ENCODE measurements at regions not wholly inside any gene's neighbourhood (a gene's known extent, or its start where the extent isn't known, plus 50 kb on each side); places are given as distances from the start of the nearest gene placed in this dataset.
A peak's percentile ranks its signal among the peaks of the same experiment; 100 is the strongest.
"Not testable (repeated sequence)": the region's sequence is repeated elsewhere in the genome, so short reads cannot be mapped to it uniquely, and the experiment has no call there.

DNA sequence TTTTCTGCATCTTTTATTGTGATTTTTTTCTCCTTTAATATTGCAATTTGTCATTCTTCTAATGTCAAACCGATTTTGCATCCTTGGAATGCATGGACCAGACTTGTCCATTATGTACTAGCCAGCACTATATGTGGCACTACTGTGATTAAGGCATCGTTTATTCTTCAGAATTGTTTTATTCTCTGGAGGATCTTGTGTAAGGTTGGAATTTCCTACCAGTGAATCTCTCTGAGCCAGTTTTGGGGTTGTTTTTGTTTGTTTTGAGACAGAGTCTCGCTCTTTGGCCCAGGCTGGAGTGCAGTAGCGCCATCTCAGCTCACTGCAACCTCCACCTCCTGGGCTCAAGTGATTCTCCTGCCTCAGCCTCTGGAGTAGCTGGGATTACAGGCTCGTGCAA lies 58.5 kb downstream of the IGLL5 start:
- DNase-seq (ENCODE audit: low spot score), result no peak

DNA sequence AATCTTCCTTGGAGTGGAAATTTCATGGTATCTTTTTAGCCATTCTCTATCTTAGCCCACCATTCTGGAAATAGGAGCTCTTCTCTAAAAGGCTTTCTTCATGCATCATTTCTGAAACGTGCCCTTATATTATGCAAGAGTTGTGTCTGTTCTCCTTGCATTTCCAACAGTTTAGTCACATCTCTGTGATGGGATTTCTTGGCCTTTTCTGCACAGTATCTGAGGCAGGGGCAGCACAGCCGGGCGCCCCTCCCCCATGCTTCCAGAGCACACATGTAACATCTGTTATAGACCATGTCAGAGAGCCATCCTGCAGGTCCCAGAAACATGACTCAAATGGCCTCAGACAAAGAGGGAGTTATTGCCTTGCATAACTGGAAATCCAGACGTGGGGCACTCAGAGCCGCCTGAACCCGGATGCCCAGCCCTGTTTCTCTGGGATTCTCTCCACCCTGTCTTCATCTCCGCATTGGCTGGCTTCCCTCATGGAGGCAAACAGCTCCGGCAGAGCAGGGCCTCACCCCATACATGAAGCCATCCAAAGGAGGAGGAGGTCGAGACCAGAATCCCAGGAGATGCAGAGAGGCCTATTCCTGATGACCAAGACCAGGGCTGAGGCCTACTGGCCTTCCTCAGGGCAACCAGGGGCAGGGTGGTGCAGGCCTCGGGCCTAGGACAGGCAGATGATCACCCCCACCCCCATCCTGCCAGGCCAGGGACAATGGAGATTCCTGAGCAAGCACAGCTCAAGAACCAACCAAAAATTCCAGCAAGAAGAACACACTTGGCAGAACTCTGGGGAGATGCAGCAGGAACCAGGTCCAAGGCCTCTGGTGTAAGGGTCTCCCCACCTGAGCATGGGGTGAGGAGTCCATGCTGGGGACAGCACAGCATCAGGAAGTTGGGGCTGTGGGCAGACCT lies 61.3 kb downstream of the IGLL5 start:
- no peak for DNase-seq (ENCODE audit: low spot score)

DNA sequence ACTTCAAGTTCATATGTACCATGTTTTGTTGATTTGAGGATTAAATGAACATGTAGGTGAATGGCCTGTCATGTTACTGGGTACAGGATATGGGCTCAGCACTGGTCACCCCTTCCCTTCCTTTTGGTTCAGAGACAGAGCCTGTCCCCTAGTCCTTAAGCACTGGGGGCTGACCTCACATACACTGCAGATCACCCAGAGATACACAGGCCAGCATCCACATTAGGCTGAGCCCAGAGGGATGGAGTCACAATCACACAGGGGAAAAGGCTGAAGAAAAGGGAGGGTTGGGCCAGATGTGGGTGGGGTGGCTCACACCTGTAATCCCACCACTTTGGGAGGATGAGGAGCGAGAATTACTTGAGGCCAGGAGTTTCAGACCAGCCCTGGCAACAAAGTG lies 62.3 kb downstream of the IGLL5 start:
- no peak for DNase-seq (ENCODE audit: low spot score)

DNA sequence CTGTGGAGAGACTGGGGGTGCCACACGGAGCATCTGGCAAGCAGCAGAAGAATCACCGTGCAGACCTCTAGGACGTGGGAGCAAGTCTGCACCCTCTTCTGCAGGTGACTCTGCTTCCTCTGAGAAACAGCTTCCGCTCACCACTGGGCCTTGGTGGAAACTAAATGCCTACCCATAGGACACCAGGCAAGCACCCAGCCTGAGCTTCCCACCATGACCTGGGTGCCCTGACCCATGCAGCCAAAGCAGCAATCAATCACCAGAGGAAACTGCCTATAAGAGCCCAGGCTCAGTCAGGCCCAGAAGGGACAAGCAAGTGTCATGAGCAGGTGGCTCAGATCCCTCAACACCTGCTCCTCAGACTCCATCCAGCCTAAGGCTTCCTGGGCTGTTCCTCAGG lies 63.4 kb downstream of the IGLL5 start:
- no peak for DNase-seq (ENCODE audit: low spot score)

DNA sequence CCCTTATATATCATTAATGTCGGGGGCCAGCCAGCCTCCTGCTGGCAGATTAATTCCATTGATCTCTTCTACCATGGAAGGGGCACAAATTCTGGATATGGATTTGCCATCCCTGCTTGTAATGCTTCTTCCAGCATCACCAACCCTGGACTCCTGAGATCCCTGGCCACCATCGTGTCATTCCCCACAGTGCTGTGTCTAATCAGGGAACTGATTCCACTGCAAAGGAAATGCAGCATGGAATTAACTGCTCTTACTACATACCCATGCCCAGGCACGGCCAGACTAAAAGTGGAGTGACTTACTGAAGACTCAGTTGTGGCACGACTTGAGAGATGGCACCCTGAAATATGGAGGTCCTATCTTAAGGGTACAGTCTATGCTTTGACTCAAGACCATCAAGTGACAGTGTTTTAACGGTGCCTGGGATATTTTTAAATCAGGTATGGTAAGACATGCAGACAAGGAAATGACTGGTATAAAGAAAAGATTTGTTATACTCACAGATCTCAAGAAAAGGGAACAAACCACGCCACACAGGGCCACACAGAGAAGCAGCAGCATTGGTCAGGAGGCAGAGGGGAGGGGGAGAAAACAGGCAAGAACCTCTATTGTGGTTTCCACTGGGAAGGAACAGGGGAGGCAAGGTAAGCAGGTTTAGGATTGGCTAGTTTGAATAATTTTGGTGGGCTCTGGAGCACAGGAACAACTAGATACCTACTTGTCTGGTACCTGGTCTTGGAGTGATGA lies 65.1 kb downstream of the IGLL5 start:
- DNase-seq (ENCODE audit: low spot score), result no peak

DNA sequence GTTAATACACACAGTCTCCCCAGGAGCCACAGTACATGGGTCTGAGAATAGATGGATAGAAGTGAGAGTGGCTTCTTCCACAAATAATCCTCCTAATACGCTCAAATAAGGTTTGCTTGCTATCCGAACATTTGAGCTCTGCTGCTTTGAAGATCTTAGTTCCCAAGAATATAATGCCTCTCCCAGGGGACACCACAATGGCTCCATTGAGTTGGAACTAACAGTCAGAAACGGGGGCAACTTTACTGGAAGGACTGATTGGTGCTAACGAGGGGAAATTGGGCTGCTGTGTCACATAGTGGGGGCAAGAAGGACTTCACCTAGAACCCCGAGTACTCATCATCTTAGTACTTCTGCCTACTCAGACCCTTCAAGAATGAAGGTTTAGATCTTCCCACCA lies 66.2 kb downstream of the IGLL5 start:
- no peak for DNase-seq (ENCODE audit: low spot score)

DNA sequence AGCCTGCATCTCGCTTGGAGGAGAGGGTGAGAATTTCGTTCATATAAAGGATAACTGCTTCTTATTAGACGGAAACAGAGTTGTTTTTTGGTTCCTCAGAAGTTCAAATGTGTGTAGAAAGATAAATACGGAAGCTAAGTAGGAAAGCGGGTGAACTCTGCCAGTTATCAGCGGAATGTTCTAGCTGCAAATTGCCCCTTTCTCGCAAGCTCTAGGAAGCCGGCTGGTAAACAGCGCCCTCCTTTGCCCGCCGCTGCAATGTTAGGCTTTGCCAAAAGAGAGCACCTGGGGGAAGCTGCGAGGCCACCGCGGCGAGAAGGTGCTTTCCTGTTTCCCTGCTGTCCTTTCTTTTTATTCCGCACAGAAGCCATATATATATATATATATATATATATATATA lies 67.0 kb downstream of the IGLL5 start:
- DNase-seq (ENCODE audit: low spot score), result no peak

DNA sequence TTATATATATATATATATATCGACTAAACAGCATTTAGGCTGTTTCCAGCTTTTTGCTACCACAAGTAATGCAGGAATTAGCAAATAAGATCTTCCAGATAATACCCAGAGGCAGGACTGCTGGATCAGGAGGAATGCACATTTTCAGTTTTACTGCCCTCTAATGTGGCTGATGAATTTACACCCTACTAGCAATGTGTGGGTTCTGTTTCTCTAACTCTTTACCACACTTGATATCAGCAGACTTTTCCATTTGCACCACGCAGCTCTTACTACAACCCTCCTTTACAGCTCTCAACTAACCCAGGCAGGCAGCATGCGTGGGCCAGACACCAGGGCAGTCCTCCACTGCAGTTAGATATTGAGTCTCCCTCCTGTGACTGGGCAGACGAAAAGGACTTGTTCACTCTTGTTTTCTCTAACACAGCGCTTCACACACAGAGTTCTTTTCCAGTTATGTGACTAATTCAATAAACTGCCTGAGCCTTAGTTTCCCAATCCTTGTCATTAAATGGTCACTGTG lies 67.7 kb downstream of the IGLL5 start:
- DNase-seq (ENCODE audit: low spot score), result no peak

DNA sequence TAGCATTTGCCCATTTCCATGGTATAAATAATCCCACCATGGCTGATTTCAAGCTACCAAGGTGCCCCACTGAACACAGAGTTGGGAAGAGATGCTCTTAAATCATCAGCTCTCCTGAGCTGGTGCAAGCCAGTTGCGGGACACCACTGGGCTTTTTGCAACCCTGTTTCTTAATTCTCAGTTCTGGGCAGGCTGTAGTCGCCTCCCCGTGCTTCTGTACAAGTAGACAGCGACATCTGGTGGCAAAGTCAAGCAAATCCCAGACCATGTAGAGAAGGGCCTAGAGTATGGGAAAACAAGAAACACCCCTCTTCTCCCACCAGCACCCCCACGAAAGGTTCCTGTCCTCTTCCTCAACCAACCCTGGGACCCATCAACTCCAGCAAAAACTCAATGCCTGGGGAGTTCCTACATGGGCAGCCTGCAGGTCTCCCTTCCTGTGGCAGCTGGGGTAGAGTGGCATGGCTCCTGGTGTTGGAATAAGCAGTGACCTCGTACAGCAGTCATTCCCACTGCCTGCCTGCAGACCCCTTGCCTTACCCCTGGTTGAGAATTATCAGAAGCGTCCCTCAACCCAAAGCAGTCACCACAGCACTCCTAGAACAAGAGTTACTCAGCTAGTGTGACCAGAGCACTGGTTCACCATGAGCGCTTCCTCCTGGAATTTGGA lies 68.4 kb downstream of the IGLL5 start:
- DNase-seq (ENCODE audit: low spot score), result peak; percentile 67

DNA sequence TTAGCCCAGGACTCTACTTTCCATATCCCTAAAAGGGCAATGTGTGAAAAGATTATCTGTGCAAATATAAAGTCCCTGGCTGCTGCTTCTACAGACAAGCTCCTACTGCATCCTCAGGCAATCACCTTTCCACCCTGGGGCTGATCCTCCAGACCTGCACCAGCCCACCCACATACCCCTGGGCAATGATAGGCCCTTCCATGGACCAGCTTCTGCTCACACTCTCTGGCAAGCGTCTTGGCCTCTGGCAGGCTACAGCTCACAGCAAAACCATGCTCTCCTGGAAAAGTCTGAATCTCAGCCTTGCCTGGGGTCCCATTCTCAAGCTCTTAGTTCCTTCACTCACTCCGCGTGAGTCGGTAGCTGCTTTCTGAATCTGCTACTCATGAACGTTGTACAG lies 69.5 kb downstream of the IGLL5 start:
- DNase-seq (ENCODE audit: low spot score), result no peak

DNA sequence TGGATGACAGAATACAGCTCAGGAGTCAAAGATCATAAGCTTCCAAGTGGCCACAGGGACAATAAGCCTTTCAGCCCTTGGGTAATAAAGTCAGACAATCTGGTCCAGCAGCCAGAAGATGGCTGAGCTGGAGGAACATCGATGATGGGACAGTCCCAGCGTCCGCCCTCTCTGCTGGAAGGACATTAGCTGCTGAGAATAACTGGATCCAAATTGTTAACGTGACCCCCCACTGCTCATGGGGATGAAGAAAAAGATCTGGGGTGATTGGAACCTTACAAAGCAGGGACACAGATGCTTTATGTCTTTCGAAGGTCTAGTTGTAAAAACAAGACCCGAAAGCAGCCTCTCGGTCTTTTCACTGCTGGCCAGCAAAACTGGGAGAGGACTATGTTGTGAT lies 71.0 kb downstream of the IGLL5 start:
- DNase-seq (ENCODE audit: low spot score), result no peak

DNA sequence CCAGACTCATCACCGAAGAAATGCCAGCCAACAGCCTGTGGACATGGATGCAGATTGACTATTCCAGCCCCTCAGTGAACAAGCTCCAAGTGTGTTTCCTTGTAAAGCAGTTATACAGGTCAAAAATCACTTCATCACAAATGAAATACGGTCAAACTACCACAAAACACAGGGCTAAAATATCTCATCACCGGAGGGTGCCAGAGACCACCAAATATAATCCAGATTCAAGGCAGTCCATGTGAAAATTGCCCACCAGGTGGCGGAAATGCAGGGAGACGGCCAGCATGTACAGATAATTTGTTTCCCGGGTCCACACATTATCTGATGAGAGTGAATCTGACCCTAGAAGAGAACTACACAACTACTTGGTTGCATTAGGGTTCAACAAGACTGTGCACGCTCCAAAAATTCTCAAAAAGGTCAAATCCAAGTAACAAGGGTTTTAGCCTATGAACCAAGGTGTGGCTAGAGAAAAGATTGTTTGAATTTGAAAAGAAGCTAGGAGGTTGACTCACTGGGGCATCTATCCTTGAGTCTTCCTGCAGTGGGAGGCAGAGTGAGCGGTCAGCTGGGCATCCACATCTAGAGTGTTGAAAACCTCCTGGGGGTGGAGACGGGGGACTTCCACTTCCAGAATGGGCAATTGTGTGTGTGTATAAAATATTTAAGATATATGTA lies 71.7 kb downstream of the IGLL5 start:
- DNase-seq (ENCODE audit: low spot score), result peak; percentile 65

DNA sequence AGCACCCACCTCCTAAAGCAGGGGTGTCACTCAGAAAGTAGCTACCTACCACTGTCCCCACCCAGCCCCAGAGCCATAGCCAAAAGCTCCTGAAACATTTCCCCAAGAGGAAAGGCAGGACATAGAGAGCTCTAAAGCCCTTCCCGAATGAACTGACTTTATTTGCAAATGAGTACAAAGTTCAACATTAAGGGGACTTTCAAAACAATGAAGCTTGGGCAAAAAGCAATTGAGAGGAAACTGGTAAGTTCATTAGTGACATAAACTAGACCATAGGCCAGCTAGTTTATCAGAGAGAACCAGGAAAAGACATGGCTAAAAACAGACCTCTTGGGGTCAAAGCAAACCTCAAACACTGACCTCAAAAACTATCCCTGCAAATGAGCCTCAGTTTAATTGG lies 72.7 kb downstream of the IGLL5 start:
- DNase-seq (ENCODE audit: low spot score), result no peak

DNA sequence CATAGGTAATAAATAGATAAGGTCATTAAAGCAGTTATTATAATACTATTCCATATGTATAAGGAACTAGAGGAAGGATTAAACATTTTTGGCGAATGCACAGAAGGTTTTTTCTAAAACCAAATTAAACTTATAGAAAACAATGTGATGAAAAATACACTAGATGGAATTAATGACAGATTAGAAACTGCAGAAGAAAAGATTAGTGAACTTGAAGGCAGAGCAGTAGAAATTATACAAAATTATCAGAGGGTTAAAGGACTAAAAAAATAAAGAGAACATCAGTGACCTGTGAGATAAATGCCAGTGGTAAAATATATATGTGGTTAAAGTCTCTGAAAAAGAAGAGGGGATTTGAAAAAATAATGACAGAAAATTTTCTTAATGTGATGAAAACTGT lies 74.0 kb downstream of the IGLL5 start:
- DNase-seq (ENCODE audit: low spot score), result no peak

DNA sequence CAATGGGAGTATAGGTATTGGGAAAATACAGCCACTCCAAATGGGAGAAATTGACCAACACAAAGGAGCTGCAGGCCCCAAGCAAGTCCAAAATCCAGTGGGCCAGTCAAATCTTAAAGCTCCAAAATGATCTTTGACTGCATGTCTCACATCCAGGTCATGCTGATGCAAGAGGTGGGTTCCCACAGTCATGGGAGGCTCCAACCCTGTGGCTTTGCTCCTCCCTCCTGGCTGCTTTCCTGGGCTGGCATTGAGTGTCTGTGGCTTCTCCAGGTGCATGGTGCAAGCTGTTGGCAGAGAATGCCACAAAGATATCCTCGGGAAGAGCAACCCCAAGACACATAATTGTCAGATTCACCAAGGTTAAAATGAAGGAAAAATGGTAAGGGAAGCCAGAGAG lies 80.8 kb downstream of the IGLL5 start:
- no peak for DNase-seq (ENCODE audit: low spot score)

DNA sequence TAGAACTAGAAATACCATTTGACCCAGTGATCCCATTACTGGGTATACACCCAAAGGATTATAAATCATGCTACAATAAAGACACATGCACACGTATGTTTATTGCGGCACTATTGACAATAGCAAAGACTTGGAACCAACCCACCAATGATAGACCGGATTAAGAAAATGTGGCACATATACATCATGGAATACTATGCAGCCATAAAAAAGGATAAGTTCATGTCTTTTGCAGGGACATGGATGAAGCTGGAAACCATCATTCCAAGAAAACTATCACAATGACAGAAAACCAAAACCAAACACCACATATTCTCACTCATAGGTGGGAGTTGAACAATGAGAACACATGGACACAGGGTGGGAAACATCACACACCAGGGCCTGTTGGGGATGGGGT lies 85.0 kb downstream of the IGLL5 start:
- DNase-seq (ENCODE audit: low spot score), result not testable (repeated sequence)

DNA sequence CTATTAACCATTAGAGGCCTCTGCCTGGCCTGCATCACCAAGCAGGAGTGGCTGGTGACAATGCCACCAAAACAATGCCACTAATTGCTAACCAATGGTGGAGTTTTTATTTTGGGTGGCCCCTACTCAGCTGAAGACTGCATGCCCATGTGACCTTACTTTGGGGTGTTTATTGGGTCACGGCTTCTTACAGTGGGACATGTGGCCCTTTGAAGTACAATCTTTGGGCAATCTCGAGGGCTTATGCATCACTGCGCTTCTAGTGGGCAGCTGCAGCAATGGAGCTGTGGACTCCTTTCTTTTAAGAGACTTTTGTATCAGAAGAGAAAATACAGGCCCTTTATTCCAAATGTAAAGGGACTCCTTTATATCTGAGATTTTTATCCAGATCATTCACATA lies 85.7 kb downstream of the IGLL5 start:
- no peak for DNase-seq (ENCODE audit: low spot score)

DNA sequence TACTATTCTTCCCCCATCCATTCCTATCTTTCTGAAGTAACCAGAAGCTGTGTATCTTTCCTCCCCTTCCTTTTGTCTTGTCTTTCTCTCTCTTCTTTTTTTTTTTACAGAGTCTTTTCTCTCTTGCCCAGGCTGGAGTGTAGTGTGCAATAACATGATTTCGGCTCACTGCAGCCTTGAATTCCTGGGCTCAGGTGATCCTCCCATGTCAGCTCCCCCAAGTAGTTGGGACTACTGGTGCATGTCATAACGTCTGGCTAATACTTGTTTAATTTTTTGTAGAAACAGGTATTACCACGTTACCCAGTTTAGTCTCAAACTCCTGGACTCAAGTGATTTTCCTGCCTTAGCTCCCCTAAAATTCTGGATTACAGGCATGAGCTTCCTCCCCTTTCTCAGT lies 86.5 kb downstream of the IGLL5 start:
- no peak for DNase-seq (ENCODE audit: low spot score)

DNA sequence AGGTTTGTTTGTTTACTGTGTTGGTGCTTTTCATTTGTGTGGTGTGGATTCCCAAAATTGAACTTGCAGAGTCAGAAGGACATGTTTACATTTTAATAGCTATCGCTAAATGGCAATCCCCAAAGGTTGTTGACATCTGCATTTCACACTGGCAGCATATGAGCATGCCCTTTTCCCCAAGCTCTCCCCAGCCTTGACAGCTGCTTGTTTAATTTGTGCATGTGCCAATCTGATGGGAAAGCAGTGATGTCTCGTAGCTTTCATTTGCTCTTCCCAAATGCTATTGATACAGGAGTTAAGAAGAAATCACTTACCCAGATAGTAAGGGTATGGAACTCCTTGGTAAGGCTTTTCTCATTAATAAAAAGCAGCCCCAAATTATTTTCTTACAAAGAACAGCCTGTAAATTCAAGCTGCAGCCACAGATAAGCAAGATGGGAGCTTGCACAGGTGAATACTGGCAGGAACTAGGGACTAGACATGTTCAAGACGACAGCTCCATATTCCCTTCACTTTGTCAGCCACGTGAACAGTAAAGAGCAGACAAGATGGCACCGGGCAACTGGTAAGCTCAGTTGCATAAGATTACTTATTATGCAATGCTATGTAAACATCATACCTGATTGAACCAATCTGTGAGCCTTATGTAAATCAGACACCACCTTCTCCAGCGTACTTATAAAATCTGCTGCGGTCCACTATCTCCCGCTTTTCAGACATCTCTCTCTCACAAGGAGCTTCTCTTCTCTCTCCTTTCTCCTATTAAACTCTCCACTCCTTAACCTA lies 87.4 kb downstream of the IGLL5 start:
- DNase-seq (ENCODE audit: low spot score), result no peak

DNA sequence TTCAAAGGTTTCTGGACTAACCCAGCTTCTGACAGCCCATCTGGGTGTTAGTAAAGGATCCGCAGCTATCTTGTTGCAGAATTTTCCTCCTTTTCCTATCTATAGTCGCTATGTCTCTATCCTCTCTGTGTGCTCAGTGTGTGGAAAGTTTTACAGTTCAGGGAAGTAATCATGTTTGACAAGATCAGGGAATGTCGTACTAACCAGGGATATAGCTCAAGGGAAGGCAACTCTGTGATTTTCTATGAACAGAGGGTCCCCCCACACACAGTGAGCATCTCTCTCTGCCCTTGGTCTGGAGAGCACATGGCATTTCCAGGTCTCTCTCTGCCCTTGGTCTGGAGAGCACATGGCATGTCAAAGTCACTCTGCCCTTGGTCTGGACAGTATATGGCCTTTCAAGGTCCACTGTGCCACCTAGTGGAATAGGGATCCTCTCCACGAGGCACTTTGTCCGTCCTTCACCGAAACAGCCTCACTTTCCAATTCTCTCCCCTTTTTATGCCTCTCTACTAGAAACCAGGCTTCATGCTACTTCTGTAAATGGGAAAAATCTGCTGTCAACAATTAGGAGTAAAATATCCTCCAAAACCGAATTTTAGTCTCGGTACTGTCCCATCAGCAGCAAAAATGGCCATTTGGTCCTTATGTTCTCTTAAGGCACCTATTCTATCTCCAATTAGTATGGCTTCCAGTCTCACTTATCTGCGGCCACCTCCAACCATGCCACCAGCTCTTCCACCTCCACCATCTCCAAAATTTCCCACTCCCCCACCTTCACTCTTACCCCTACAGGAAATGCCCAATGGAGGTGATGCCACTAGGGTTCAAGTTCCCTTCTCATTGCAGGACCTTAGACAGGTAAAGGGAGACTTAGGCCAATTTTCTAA lies 88.7 kb downstream of the IGLL5 start:
- no peak for DNase-seq (ENCODE audit: low spot score)

Data from SW480 (cell line).